Erythroblast (primary cell): ENCODE measurements at regions not wholly inside any gene's neighbourhood (a gene's known extent, or its start where the extent isn't known, plus 50 kb on each side); places are given as distances from the start of the nearest gene placed in this dataset.

ENCODE experiments used
- GATA1 ChIP-seq: IDR thresholded peaks from 2 replicates; pipeline ENCODE4 v1.6.1; 2011; ENCODE audit warnings: low read depth, mild to moderate bottlenecking, control low read depth, low read length, moderate library complexity
- POLR2A ChIP-seq: IDR thresholded peaks from 2 replicates; pipeline ENCODE4 v1.6.1; 2011; ENCODE audit warnings: mild to moderate bottlenecking, low read length

- TF ChIP-seq POLR2A (no peak), GATA1 (no peak)
These were observed 150.3 kb downstream of the NUF2 start for GRCh38 chr1:163471779-163472650.
